Caco-2 (cell line): ENCODE measurements at regions not wholly inside any gene's neighbourhood (a gene's known extent, or its start where the extent isn't known, plus 50 kb on each side); places are given as distances from the start of the nearest gene placed in this dataset.

ENCODE experiments used
- BruUV-seq: library from RNA; stranded (reverse); fragments of 400-500 nt; replicated peaks from 2 replicates; lab custom pipeline; 2021; lab: Mats Ljungman, UMichigan
- CTCF ChIA-PET: fragments of 300-600 bp; sonication (Branson Sonifier 250); formaldehyde crosslinking; loops from one replicate; lab custom pipeline; 2022; ENCODE audit warnings: antibody characterized with exemption; lab: Charles Lee
- POLR2A ChIA-PET: fragments of 300-600 bp; sonication (Branson Sonifier 250); formaldehyde crosslinking; loops from one replicate; lab custom pipeline; 2022; ENCODE audit warnings: antibody characterized with exemption; lab: Charles Lee
- DNase-seq, 2 experiments: peaks; one replicate each; pipeline versions ENCODE4 v3.0.0 to v3.0.0-alpha.2; 2020 to 2022
- H3K27me3 ChIP-seq: replicated peaks from 2 replicates; pipeline ENCODE4 v1.6.0; 2011; ENCODE audit warnings: low read length; ENCODE audit not compliant: control insufficient read depth, insufficient read depth
- H3K36me3 ChIP-seq: 2 replicates; pipeline ENCODE4 v1.5.1; 2011; ENCODE audit warnings: low read length; ENCODE audit not compliant: control insufficient read depth, insufficient read depth
- H3K4me1 ChIP-seq: fragments of 250-450 bp; sonication (Bioruptor Pico); 2 replicates; pipeline ENCODE4 v1.5.1; 2020; ENCODE audit warnings: mild to moderate bottlenecking
- H3K4me3 ChIP-seq: 2 replicates; pipeline ENCODE4 v1.5.1; 2011; ENCODE audit warnings: low read depth, mild to moderate bottlenecking, control low read depth, low read length
- H3K9me3 ChIP-seq: fragments of 250-450 bp; sonication (Bioruptor Pico); 2 replicates; pipeline ENCODE4 v1.5.1; 2020; ENCODE audit warnings: mild to moderate bottlenecking, moderate library complexity
- H3K27ac Mint-ChIP-seq: one replicate; pipeline ENCODE4 v1.8.0; 2022; ENCODE audit warnings: mixed read lengths; ENCODE audit not compliant: unreplicated experiment
- H3K27me3 Mint-ChIP-seq: one replicate; pipeline ENCODE4 v1.8.0; 2022; ENCODE audit warnings: mixed read lengths; ENCODE audit not compliant: insufficient read depth, unreplicated experiment
- H3K36me3 Mint-ChIP-seq: one replicate; pipeline ENCODE4 v1.8.0; 2022; ENCODE audit warnings: mild to moderate bottlenecking, mixed read lengths; ENCODE audit not compliant: insufficient read depth, unreplicated experiment
- H3K4me1 Mint-ChIP-seq: one replicate; pipeline ENCODE4 v1.8.0; 2022; ENCODE audit warnings: low read depth, mixed read lengths; ENCODE audit not compliant: unreplicated experiment
- H3K4me3 Mint-ChIP-seq: one replicate; pipeline ENCODE4 v1.8.0; 2022; ENCODE audit warnings: mild to moderate bottlenecking, moderate library complexity, mixed read lengths; ENCODE audit not compliant: unreplicated experiment
- H3K9me3 Mint-ChIP-seq: one replicate; pipeline ENCODE4 v1.8.0; 2022; ENCODE audit warnings: mixed read lengths; ENCODE audit not compliant: unreplicated experiment
- CTCF ChIP-seq, 2 experiments: fragments of 200-600 bp in 1 of 2; IDR thresholded peaks; 1 replicate in 1 of 2; 2 replicates in 1 of 2; pipeline versions ENCODE4 v1.5.1 to v1.8.0; 2011 to 2022; ENCODE audit warnings: antibody characterized with exemption in 1 of 2, control low read depth in 1 of 2, inconsistent platforms in 1 of 2, low read depth in 1 of 2, low read length in 1 of 2, mild to moderate bottlenecking in 1 of 2, moderate library complexity in 1 of 2; ENCODE audit not compliant: insufficient read depth in 1 of 2, severe bottlenecking in 1 of 2, unreplicated experiment in 1 of 2
- intact Hi-C: fragments of 100-400 bp; cut with micrococcal nuclease; formaldehyde crosslinking; loops from one replicate; pipeline ENCODE4 v1.10.0; 2022; ENCODE audit not compliant: unreplicated experiment

DNA sequence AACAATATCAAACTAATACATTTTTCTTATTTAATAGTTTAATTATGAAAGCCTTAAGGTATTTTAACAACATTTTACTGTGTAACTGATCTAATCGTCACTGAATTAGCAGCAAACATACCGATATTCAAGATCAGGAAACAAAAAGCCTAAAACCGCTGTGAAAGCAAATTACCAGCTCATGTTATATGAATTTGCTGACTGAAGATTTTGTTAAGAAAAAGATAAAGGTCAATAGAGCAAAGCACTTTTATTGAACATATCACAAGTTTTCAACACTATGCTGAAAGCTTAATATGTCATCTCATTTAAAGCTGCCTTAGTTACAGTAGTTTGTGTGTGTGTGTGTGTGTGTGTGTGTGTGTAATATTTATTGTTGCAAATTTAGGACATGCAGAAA, 1634.9 kb upstream of the NUDT12 start:
- Histone ChIP-seq H3K9me3 (no peaks in the 10 kb centered on the region), H3K4me3 (no peak overlapping the region), H3K36me3 (no peaks in the 10 kb centered on the region), H3K27me3 (no peaks in the 10 kb centered on the region), H3K4me1 (no peaks in the 10 kb centered on the region)
- BruUV-seq: no TSS peak
- Mint-ChIP-seq H3K27me3 (peaks cover 3% of the 10 kb centered on the region), H3K27ac (no peak overlapping the region), H3K9me3 (peaks cover 11% of the 10 kb centered on the region), H3K36me3 (no peaks in the 10 kb centered on the region), H3K4me1 (no peaks in the 10 kb centered on the region), H3K4me3 (no peak overlapping the region)
- POLR2A ChIA-PET: no interaction called here
- DNase-seq: no peak
- intact Hi-C loops: no loop called here
- CTCF ChIA-PET: no interaction called here
- no peak for TF ChIP-seq CTCF (IDR thresholded peaks at IDR 0.05; ENCODE audit: insufficient read depth in 1 of 2, low read depth in 1 of 2, low read length in 1 of 2, severe bottlenecking in 1 of 2, unreplicated experiment in 1 of 2)

GRCh38 chr5:105195765-105196164, 1633.2 kb upstream of the NUDT12 start:
- no peak overlapping the region for H3K4me3 ChIP-seq
- no peaks in the 10 kb centered on the region for H3K27me3 ChIP-seq
- intact Hi-C loops: no loop called here
- ChIA-PET CTCF (no interaction called here), POLR2A (no interaction called here)
- H3K36me3 Mint-ChIP-seq: no peaks in the 10 kb centered on the region
- DNase-seq: no peak
- no peak for TF ChIP-seq CTCF (IDR thresholded peaks at IDR 0.05; ENCODE audit: insufficient read depth in 1 of 2, low read depth in 1 of 2, low read length in 1 of 2, severe bottlenecking in 1 of 2, unreplicated experiment in 1 of 2)
- no peaks in the 10 kb centered on the region for H3K4me1 ChIP-seq
- peaks cover 6% of the 10 kb centered on the region for H3K9me3 Mint-ChIP-seq
- no peaks in the 10 kb centered on the region for H3K4me1 Mint-ChIP-seq
- H3K36me3 ChIP-seq: no peaks in the 10 kb centered on the region
- H3K4me3 Mint-ChIP-seq: no peak overlapping the region
- no TSS peak for BruUV-seq
- no peak overlapping the region for H3K27ac Mint-ChIP-seq
- peaks cover 3% of the 10 kb centered on the region for H3K27me3 Mint-ChIP-seq
- no peaks in the 10 kb centered on the region for H3K9me3 ChIP-seq

- POLR2A ChIA-PET: no interaction called here
- BruUV-seq: no TSS peak
- H3K36me3 Mint-ChIP-seq: no peaks in the 10 kb centered on the region
- H3K9me3 ChIP-seq: no peaks in the 10 kb centered on the region; the same call in 1 of the 2 replicates
- H3K36me3 ChIP-seq: no peaks in the 10 kb centered on the region
- no peak overlapping the region for H3K4me3 ChIP-seq
- CTCF ChIA-PET: no interaction called here
- H3K9me3 Mint-ChIP-seq: no peaks in the 10 kb centered on the region
- H3K4me1 ChIP-seq: no peaks in the 10 kb centered on the region
- intact Hi-C loops: no loop called here
- no peak overlapping the region for H3K27ac Mint-ChIP-seq
- no peaks in the 10 kb centered on the region for H3K27me3 Mint-ChIP-seq
- H3K4me3 Mint-ChIP-seq: no peak overlapping the region
- TF ChIP-seq CTCF (IDR thresholded peaks at IDR 0.05; ENCODE audit: insufficient read depth in 1 of 2, low read depth in 1 of 2, low read length in 1 of 2, severe bottlenecking in 1 of 2, unreplicated experiment in 1 of 2): no peak
- H3K4me1 Mint-ChIP-seq: no peaks in the 10 kb centered on the region
- H3K27me3 ChIP-seq: no peaks in the 10 kb centered on the region
- DNase-seq: no peak
These were observed 1610.3 kb upstream of the NUDT12 start for GRCh38 chr5:105172918-105173317.
